Endothelial cell of umbilical vein (primary cell): ENCODE measurements at regions not wholly inside any gene's neighbourhood (a gene's known extent, or its start where the extent isn't known, plus 50 kb on each side); places are given as distances from the start of the nearest gene placed in this dataset.

Experiments
- BruUV-seq: library from RNA; stranded (reverse); fragments of 400-500 nt; replicated peaks from 2 replicates; lab custom pipeline; 2021; lab: Mats Ljungman, UMichigan
- CTCF ChIA-PET: fragments of 300-600, 350-600 bp; sonication (Branson Sonifier 250); formaldehyde crosslinking; loops from one replicate; lab custom pipeline; 2021; ENCODE audit warnings: antibody characterized with exemption, inconsistent platforms; lab: Charles Lee
- POLR2A ChIA-PET: fragments of 300-600, 350-600 bp; sonication (Branson Sonifier 250); formaldehyde crosslinking; loops from one replicate; lab custom pipeline; 2021; ENCODE audit warnings: antibody characterized with exemption, inconsistent platforms; lab: Charles Lee
- DNase-seq: peaks from one replicate; pipeline ENCODE4 v3.0.0-alpha.2; 2011; ENCODE audit warnings: low read depth, low spot score
- FAIRE-seq: peaks from 2 replicates; lab custom pipeline; 2011; peaks lifted over from hg19 to GRCh38; lab: Jason Lieb, UNC
- H2AFZ ChIP-seq: 2 replicates; pipeline ENCODE4 v1.6.0; 2012; ENCODE audit warnings: low read depth, low read length, control low read depth, inconsistent platforms
- H3K27ac ChIP-seq: 2 replicates; pipeline ENCODE4 v1.5.1; 2011; ENCODE audit warnings: low read depth, mild to moderate bottlenecking, control low read depth, low read length, moderate library complexity; ENCODE audit not compliant: insufficient read depth
- H3K27me3 ChIP-seq, 2 experiments: 2 replicates each; pipeline versions ENCODE4 v1.6.0 to v1.6.1; 2011; ENCODE audit warnings: low read length in 2 of 2, mixed read lengths in 1 of 2; ENCODE audit not compliant: control insufficient read depth in 2 of 2, insufficient read depth in 2 of 2
- H3K36me3 ChIP-seq, 2 experiments: 2 replicates in 1 of 2; 3 replicates in 1 of 2; pipeline ENCODE4 v1.5.1; 2011; ENCODE audit warnings: low read length in 2 of 2, mild to moderate bottlenecking in 1 of 2, moderate library complexity in 1 of 2; ENCODE audit not compliant: control insufficient read depth in 2 of 2, insufficient read depth in 2 of 2; ENCODE audit errors: extremely low read depth in 1 of 2
- H3K4me1 ChIP-seq: 3 replicates; pipeline ENCODE4 v1.5.1; 2011; ENCODE audit warnings: mild to moderate bottlenecking, low read length; ENCODE audit not compliant: control insufficient read depth, insufficient read depth; ENCODE audit errors: extremely low read depth
- H3K4me2 ChIP-seq: 2 replicates; pipeline ENCODE4 v1.6.1; 2011; ENCODE audit warnings: low read length, control low read depth, mixed read lengths; ENCODE audit not compliant: insufficient read depth
- H3K4me3 ChIP-seq, 3 experiments: fragments of 200-600 bp in 1 of 3; sonication (generic), shearing (Covaris generic) in 1 of 3; replicated peaks in 1 of 3; 2 replicates each; pipeline ENCODE4 v1.5.1; 2011 to 2016; ENCODE audit warnings: control low read depth in 3 of 3, low read length in 3 of 3, mild to moderate bottlenecking in 2 of 3, inconsistent platforms in 1 of 3, low read depth in 1 of 3, moderate library complexity in 1 of 3; ENCODE audit not compliant: insufficient read depth in 1 of 3
- H3K79me2 ChIP-seq: 2 replicates; pipeline ENCODE4 v1.6.0; 2012; ENCODE audit warnings: low read length, inconsistent platforms; ENCODE audit not compliant: control insufficient read depth, insufficient read depth
- H3K9ac ChIP-seq: replicated peaks from 2 replicates; pipeline ENCODE3; 2011; ENCODE audit warnings: low read length, control low read depth; ENCODE audit not compliant: insufficient read depth; ENCODE audit errors: extremely low read depth
- H3K9me1 ChIP-seq: replicated peaks from 3 replicates; pipeline ENCODE4 v1.6.0; 2011; ENCODE audit warnings: mild to moderate bottlenecking, low read length; ENCODE audit not compliant: control insufficient read depth, insufficient read depth; ENCODE audit errors: extremely low read depth
- H3K9me3 ChIP-seq: replicated peaks from 2 replicates; pipeline ENCODE4 v1.5.1; 2012; ENCODE audit warnings: low read length, inconsistent platforms; ENCODE audit not compliant: control insufficient read depth, insufficient read depth
- H4K20me1 ChIP-seq: replicated peaks from 2 replicates; pipeline ENCODE3; 2011; ENCODE audit warnings: mild to moderate bottlenecking, low read length; ENCODE audit not compliant: control insufficient read depth, insufficient read depth; ENCODE audit errors: extremely low read depth
- CTCF ChIP-seq, 2 donors: IDR thresholded peaks; 1 replicate in 1 of 2; 2 replicates in 1 of 2; pipeline ENCODE4 v1.5.1; 2011; ENCODE audit warnings: low read length in 2 of 2, mild to moderate bottlenecking in 2 of 2, moderate library complexity in 2 of 2, control low read depth in 1 of 2, inconsistent platforms in 1 of 2, low read depth in 1 of 2; ENCODE audit not compliant: insufficient read depth in 1 of 2; ENCODE audit errors: extremely low read depth in 1 of 2
- EZH2 ChIP-seq: IDR thresholded peaks from 2 replicates; pipeline ENCODE4 v1.6.1; 2012; ENCODE audit warnings: borderline replicate concordance, low read depth, mild to moderate bottlenecking, moderate library complexity, low read length, inconsistent platforms; ENCODE audit not compliant: severe bottlenecking
- FOS ChIP-seq: IDR thresholded peaks from 2 replicates; pipeline ENCODE4 v1.6.1; 2011; ENCODE audit warnings: mild to moderate bottlenecking, low read length, moderate library complexity, borderline replicate concordance; ENCODE audit not compliant: insufficient read depth
- GATA2 ChIP-seq: IDR thresholded peaks from 2 replicates; pipeline ENCODE4 v1.7.0; 2011; ENCODE audit warnings: low read depth, mild to moderate bottlenecking, moderate library complexity, mixed read lengths, low read length; ENCODE audit not compliant: insufficient read length, insufficient read depth
- JUN ChIP-seq: IDR thresholded peaks from 2 replicates; pipeline ENCODE4 v1.6.1; 2011; ENCODE audit warnings: borderline replicate concordance, low read depth; ENCODE audit not compliant: insufficient read length, insufficient read depth
- MAX ChIP-seq: IDR thresholded peaks from 2 replicates; pipeline ENCODE4 v1.6.1; 2011; ENCODE audit not compliant: insufficient read depth, insufficient read length
- MYC ChIP-seq: IDR thresholded peaks from one replicate; pipeline ENCODE4 v1.6.1; 2011; ENCODE audit warnings: mild to moderate bottlenecking, low read depth, low read length
- POLR2A ChIP-seq: IDR thresholded peaks from 2 replicates; pipeline ENCODE4 v1.6.1; 2012; ENCODE audit warnings: low read depth, mild to moderate bottlenecking, control low read depth, low read length
- POLR2AphosphoS5 ChIP-seq: IDR thresholded peaks from 2 replicates; pipeline ENCODE4 v1.6.1; 2012; ENCODE audit warnings: low read depth, mild to moderate bottlenecking, control low read depth, low read length, moderate library complexity; ENCODE audit not compliant: insufficient read depth
- dilution Hi-C: fragments of 300-500 bp; cut with MboI; formaldehyde crosslinking; loops from one replicate; pipeline ENCODE4 v1.15.0; 2019; ENCODE audit warnings: low sequenced_read_pairs; ENCODE audit not compliant: extremely low pct_ligation_motif_present
- intact Hi-C: fragments of 100-400 bp; cut with micrococcal nuclease; formaldehyde crosslinking; loops from one replicate; pipeline ENCODE4 v1.10.0; 2022

- no peaks in the 10 kb centered on the region for H3K36me3 ChIP-seq
- no peak overlapping the region for H2AFZ ChIP-seq
- DNase-seq = no peak
- no peaks in the 10 kb centered on the region for H3K27me3 ChIP-seq
- no peak overlapping the region for H3K4me3 ChIP-seq
- no peak overlapping the region for H3K4me2 ChIP-seq
- CTCF ChIA-PET = no interaction called here
- TF ChIP-seq POLR2A = no peak
- TF ChIP-seq FOS = no peak
- no peak for TF ChIP-seq MYC
- no peak for TF ChIP-seq JUN
- no peak for TF ChIP-seq GATA2
- no peak for TF ChIP-seq EZH2
- no peak for TF ChIP-seq MAX
- no peak for TF ChIP-seq CTCF (IDR thresholded peaks at IDR 0.05; ENCODE audit: extremely low read depth in 1 of 2, insufficient read depth in 1 of 2, low read depth in 1 of 2, low read length in 2 of 2)
- no peak for TF ChIP-seq POLR2AphosphoS5
- BruUV-seq = no TSS peak
- no peak overlapping the region for H3K9ac ChIP-seq
- no peaks in the 10 kb centered on the region for H4K20me1 ChIP-seq
- FAIRE-seq = no peak
- H3K27ac ChIP-seq = no peak overlapping the region
- POLR2A ChIA-PET = no interaction called here
- dilution Hi-C loops (no loop called here), intact Hi-C loops (no loop called here)
- no peaks in the 10 kb centered on the region for H3K9me3 ChIP-seq
- H3K79me2 ChIP-seq = no peaks in the 10 kb centered on the region
- no peaks in the 10 kb centered on the region for H3K9me1 ChIP-seq
- H3K4me1 ChIP-seq = no peaks in the 10 kb centered on the region
These were observed 247.2 kb downstream of the TEX29 start for GRCh38 chr13:111567637-111568036.
